HepG2 (cell line): ENCODE measurements at regions not wholly inside any gene's neighbourhood (a gene's known extent, or its start where the extent isn't known, plus 50 kb on each side); places are given as distances from the start of the nearest gene placed in this dataset.

ENCODE experiments used
- ATAC-seq: fragments of 200-7000 bp; cut with Tn5 transposase; 3 replicates; pipeline ENCODE4 v1.9.1; 2020; ENCODE audit warnings: mild to moderate bottlenecking, moderate library complexity
- BruUV-seq: library from RNA; stranded (reverse); fragments of 400-500 nt; replicated peaks from 2 replicates; lab custom pipeline; 2021; lab: Mats Ljungman, UMichigan
- CTCF ChIA-PET: fragments of 300-600 bp; formaldehyde crosslinking; extraction: SDS; loops from one replicate; lab custom pipeline; 2021; ENCODE audit warnings: low total read pairs, inconsistent platforms, low intra/inter-chr PET ratio; lab: Yijun Ruan, JAX
- POLR2A ChIA-PET: fragments of 350-600 bp; sonication (Branson Sonifier 250); formaldehyde crosslinking; loops from one replicate; lab custom pipeline; 2020; ENCODE audit warnings: antibody characterized with exemption, inconsistent platforms; lab: Yijun Ruan, JAX
- DNase-seq: peaks from one replicate; pipeline ENCODE4 v3.0.0-alpha.2; 2015; ENCODE audit warnings: low spot score
- FAIRE-seq: peaks from 3 replicates; lab custom pipeline; 2011; peaks lifted over from hg19 to GRCh38; lab: Jason Lieb, UNC
- H2AFZ ChIP-seq: one replicate; pipeline ENCODE4 v1.6.1; 2011; ENCODE audit warnings: low read length, inconsistent platforms
- H3K27ac ChIP-seq: fragments of 300-600 bp; 3 replicates; pipeline ENCODE4 v1.8.0; 2011; ENCODE audit warnings: mixed run types, mild to moderate bottlenecking, mixed read lengths, low read length, inconsistent platforms; ENCODE audit not compliant: insufficient read depth; ENCODE audit errors: extremely low read length
- H3K27me3 ChIP-seq, 2 experiments: fragments of 200-600 bp in 1 of 2; 2 replicates in 1 of 2; 3 replicates in 1 of 2; pipeline versions ENCODE4 v1.6.0 to v1.8.0; 2011; ENCODE audit warnings: low read length in 2 of 2, mild to moderate bottlenecking in 2 of 2, moderate library complexity in 2 of 2, inconsistent platforms in 1 of 2; ENCODE audit not compliant: insufficient read depth in 2 of 2, control insufficient read depth in 1 of 2
- H3K36me3 ChIP-seq, 2 experiments: fragments of 200-600 bp in 1 of 2; replicated peaks in 1 of 2; 2 replicates in 1 of 2; 3 replicates in 1 of 2; pipeline versions ENCODE4 v1.5.1 to v1.8.0; 2011; ENCODE audit warnings: low read length in 2 of 2, inconsistent platforms in 1 of 2; ENCODE audit not compliant: insufficient read depth in 2 of 2, control insufficient read depth in 1 of 2
- H3K4me1 ChIP-seq: 2 replicates; pipeline ENCODE4 v1.5.1; 2012; ENCODE audit warnings: low read length, inconsistent platforms; ENCODE audit not compliant: insufficient read depth
- H3K4me2 ChIP-seq: 2 replicates; pipeline ENCODE4 v1.6.0; 2011; ENCODE audit warnings: low read depth, low read length, inconsistent platforms
- H3K4me3 ChIP-seq, 3 experiments: fragments of 200-600 bp in 1 of 3; sonication (generic), shearing (Covaris generic) in 1 of 3; replicated peaks in 1 of 3; 2 replicates each; pipeline ENCODE4 v1.5.1; 2011 to 2016; ENCODE audit warnings: low read length in 3 of 3, inconsistent platforms in 2 of 3, low read depth in 2 of 3, mild to moderate bottlenecking in 2 of 3, control low read depth in 1 of 3, mixed read lengths in 1 of 3; ENCODE audit not compliant: insufficient read depth in 1 of 3
- H3K79me2 ChIP-seq: one replicate; pipeline ENCODE4 v1.6.1; 2011; ENCODE audit warnings: low read length, inconsistent platforms; ENCODE audit not compliant: insufficient read depth
- H3K9ac ChIP-seq: 2 replicates; pipeline ENCODE4 v1.6.0; 2011; ENCODE audit warnings: mild to moderate bottlenecking, low read depth, low read length, inconsistent platforms; ENCODE audit not compliant: insufficient read depth
- H3K9me3 ChIP-seq: 2 replicates; pipeline ENCODE4 v1.5.1; 2012; ENCODE audit warnings: mild to moderate bottlenecking, low read length
- H4K20me1 ChIP-seq: 2 replicates; pipeline ENCODE4 v1.6.0; 2011; ENCODE audit warnings: inconsistent platforms, mild to moderate bottlenecking, low read length, moderate library complexity; ENCODE audit not compliant: insufficient read depth
- AGO1 ChIP-seq: fragments of 200-400 bp; formaldehyde crosslinking; IDR thresholded peaks from 2 replicates; pipeline ENCODE4 v1.6.1; 2017; ENCODE audit warnings: mild to moderate bottlenecking, low read depth, low read length, moderate library complexity; ENCODE audit not compliant: poor library complexity, severe bottlenecking
- AHDC1 ChIP-seq: sonication (generic); formaldehyde crosslinking; IDR thresholded peaks from 2 replicates; pipeline ENCODE4 v1.5.1; 2020; ENCODE audit warnings: mild to moderate bottlenecking, missing genetic modification reagents, borderline replicate concordance
- AKAP8 ChIP-seq: sonication (generic); formaldehyde crosslinking; IDR thresholded peaks from 2 replicates; pipeline ENCODE4 v1.5.1; 2020; ENCODE audit warnings: mild to moderate bottlenecking, missing genetic modification reagents
- DBP ChIP-seq: sonication (generic); formaldehyde crosslinking; IDR thresholded peaks from 2 replicates; pipeline ENCODE4 v1.4.0; 2020; ENCODE audit warnings: missing genetic modification reagents; ENCODE audit errors: not compliant biosample characterization
- FOXK2 ChIP-seq: fragments of 450-650 bp; IDR thresholded peaks from 2 replicates; pipeline ENCODE4 v1.6.1; 2016
- GABPB1 ChIP-seq: IDR thresholded peaks from 2 replicates; pipeline ENCODE4 v1.6.1; 2016; ENCODE audit warnings: mild to moderate bottlenecking, missing genetic modification reagents, moderate library complexity, missing compliant biosample characterization
- KDM5B ChIP-seq: sonication (generic); formaldehyde crosslinking; IDR thresholded peaks from 2 replicates; pipeline ENCODE4 v1.4.0; 2020; ENCODE audit warnings: missing genetic modification reagents, mild to moderate bottlenecking, borderline replicate concordance
- KMT2A ChIP-seq: sonication (generic); formaldehyde crosslinking; IDR thresholded peaks from 2 replicates; pipeline ENCODE4 v1.4.0; 2020; ENCODE audit warnings: missing genetic modification reagents
- MAF1 ChIP-seq: sonication (generic); formaldehyde crosslinking; IDR thresholded peaks from 2 replicates; pipeline ENCODE4 v1.5.0; 2020; ENCODE audit warnings: missing genetic modification reagents, borderline replicate concordance
- MXD4 ChIP-seq: IDR thresholded peaks from 2 replicates; pipeline ENCODE4 v1.6.1; 2016; ENCODE audit warnings: mild to moderate bottlenecking, missing biosample characterization, missing genetic modification reagents
- SIN3A ChIP-seq: IDR thresholded peaks from 2 replicates; pipeline ENCODE4 v1.6.1; 2011; ENCODE audit warnings: low read depth, mild to moderate bottlenecking, control low read depth, low read length, borderline replicate concordance
- STAG1 ChIP-seq: sonication (generic); formaldehyde crosslinking; IDR thresholded peaks from 2 replicates; pipeline ENCODE4 v1.4.0; 2020; ENCODE audit warnings: missing genetic modification reagents
- ZBTB26 ChIP-seq: IDR thresholded peaks from 2 replicates; pipeline ENCODE4 v1.6.1; 2016; ENCODE audit warnings: missing compliant biosample characterization, missing genetic modification reagents, borderline replicate concordance
- ZBTB44 ChIP-seq: sonication (generic); formaldehyde crosslinking; IDR thresholded peaks from 2 replicates; pipeline ENCODE4 v1.4.0; 2020; ENCODE audit warnings: missing genetic modification reagents
- ZNF232 ChIP-seq: sonication (generic); formaldehyde crosslinking; IDR thresholded peaks from 2 replicates; pipeline ENCODE4 v1.4.0; 2020; ENCODE audit warnings: missing genetic modification reagents, borderline replicate concordance
- ZNF235 ChIP-seq: sonication (generic); formaldehyde crosslinking; IDR thresholded peaks from 2 replicates; pipeline ENCODE4 v1.8.1; 2023; ENCODE audit warnings: mild to moderate bottlenecking, missing genetic modification reagents, borderline replicate concordance
- ZNF557 ChIP-seq: sonication (generic); formaldehyde crosslinking; IDR thresholded peaks from 2 replicates; pipeline ENCODE4 v1.4.0; 2020; ENCODE audit warnings: missing genetic modification reagents
- ZNF879 ChIP-seq: sonication (generic); formaldehyde crosslinking; IDR thresholded peaks from 2 replicates; pipeline ENCODE4 v1.8.1; 2023; ENCODE audit warnings: missing genetic modification reagents
- WGBS: methylation state at CpG from one replicate; pipeline ENCODE4 v1.1.6; 2017; ENCODE audit warnings: low lambda C conversion rate; 5-methylcytosine and 5-hydroxymethylcytosine counted together
- in situ Hi-C: cut with HindIII; loops from 2 replicates; pipeline ENCODE4 v1.10.0; 2017; ENCODE audit warnings: low pct_unique_long_range_greater_than_20kb; ENCODE audit not compliant: extremely low pct_ligation_motif_present
- intact Hi-C: fragments of 100-400 bp; cut with micrococcal nuclease; formaldehyde crosslinking; loops from one replicate; pipeline ENCODE4 v1.10.0; 2022; ENCODE audit not compliant: unreplicated experiment

- in situ Hi-C loops, result no loop called here
- Histone ChIP-seq H3K4me3 (no peak overlapping the region), H3K9ac (no peak overlapping the region), H3K79me2 (no peaks in the 10 kb centered on the region), H3K27me3 (no peaks in the 10 kb centered on the region), H3K36me3 (no peaks in the 10 kb centered on the region), H3K4me2 (no peak overlapping the region), H2AFZ (no peak overlapping the region), H3K27ac (no peak overlapping the region), H3K9me3 (no peaks in the 10 kb centered on the region; the same call in 1 of the 2 replicates), H4K20me1 (no peaks in the 10 kb centered on the region), H3K4me1 (no peaks in the 10 kb centered on the region)
- intact Hi-C loops, result no loop called here
- ATAC-seq (no peak), DNase-seq (no peak), FAIRE-seq (no peak)
- ChIA-PET CTCF (no interaction called here), POLR2A (no interaction called here)
- 0% methylated on average over 2 of the region's 2 CpGs for WGBS
- no peak for TF ChIP-seq ZNF232 (CRISPR knock-in tag)
- TF ChIP-seq ZBTB26, result no peak
- TF ChIP-seq ZNF235 (CRISPR knock-in tag), result no peak
- TF ChIP-seq KDM5B, result no peak
- no peak for TF ChIP-seq DBP (CRISPR knock-in tag)
- no peak for TF ChIP-seq SIN3A
- no peak for TF ChIP-seq STAG1 (CRISPR knock-in tag)
- TF ChIP-seq AHDC1 (CRISPR knock-in tag), result no peak
- TF ChIP-seq ZNF557, result no peak
- TF ChIP-seq MAF1 (CRISPR knock-in tag), result no peak
- TF ChIP-seq AKAP8, result no peak
- TF ChIP-seq MXD4, result no peak
- no peak for TF ChIP-seq KMT2A
- TF ChIP-seq ZNF879 (CRISPR knock-in tag), result no peak
- TF ChIP-seq ZBTB44, result no peak
- no peak for TF ChIP-seq AGO1
- TF ChIP-seq FOXK2, result no peak
- TF ChIP-seq GABPB1 (CRISPR knock-in tag), result no peak
- no TSS peak for BruUV-seq
Measured at GRCh38 chr4:96642490-96642889, 802.6 kb downstream of the PDHA2 start.
